H1 (cell line): ENCODE measurements at regions not wholly inside any gene's neighbourhood (a gene's known extent, or its start where the extent isn't known, plus 50 kb on each side); places are given as distances from the start of the nearest gene placed in this dataset.

Experiments
- TF ChIP-seq, protein P1 (sequence below): fragments of 300-600 bp; sonication (generic); IDR thresholded peaks from 2 replicates; pipeline ENCODE4 v1.7.1; 2012; ENCODE audit warnings: low read length, moderate library complexity, mild to moderate bottlenecking, inconsistent platforms; ENCODE audit not compliant: insufficient replicate concordance

DNA sequence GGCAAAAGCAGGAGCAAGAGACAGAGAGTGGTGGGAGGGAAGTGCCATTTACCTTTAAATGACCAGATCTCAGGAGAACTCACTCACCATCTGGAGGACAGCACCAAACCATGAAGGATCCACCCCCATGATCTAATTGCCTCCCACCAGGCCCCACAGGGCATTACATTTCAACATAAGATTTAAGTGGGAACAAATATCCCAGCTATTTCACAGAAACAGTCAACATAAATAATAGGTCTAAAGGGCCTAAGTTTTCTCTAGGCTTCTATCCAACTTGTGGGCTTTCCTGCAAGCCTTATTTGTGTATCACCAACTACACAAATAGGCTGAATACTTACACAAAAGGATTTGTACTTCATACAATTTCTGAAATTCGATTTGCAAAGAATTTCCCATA is 196.8 kb upstream of the POT1 start (continued):
- TF ChIP-seq, protein P1, sequence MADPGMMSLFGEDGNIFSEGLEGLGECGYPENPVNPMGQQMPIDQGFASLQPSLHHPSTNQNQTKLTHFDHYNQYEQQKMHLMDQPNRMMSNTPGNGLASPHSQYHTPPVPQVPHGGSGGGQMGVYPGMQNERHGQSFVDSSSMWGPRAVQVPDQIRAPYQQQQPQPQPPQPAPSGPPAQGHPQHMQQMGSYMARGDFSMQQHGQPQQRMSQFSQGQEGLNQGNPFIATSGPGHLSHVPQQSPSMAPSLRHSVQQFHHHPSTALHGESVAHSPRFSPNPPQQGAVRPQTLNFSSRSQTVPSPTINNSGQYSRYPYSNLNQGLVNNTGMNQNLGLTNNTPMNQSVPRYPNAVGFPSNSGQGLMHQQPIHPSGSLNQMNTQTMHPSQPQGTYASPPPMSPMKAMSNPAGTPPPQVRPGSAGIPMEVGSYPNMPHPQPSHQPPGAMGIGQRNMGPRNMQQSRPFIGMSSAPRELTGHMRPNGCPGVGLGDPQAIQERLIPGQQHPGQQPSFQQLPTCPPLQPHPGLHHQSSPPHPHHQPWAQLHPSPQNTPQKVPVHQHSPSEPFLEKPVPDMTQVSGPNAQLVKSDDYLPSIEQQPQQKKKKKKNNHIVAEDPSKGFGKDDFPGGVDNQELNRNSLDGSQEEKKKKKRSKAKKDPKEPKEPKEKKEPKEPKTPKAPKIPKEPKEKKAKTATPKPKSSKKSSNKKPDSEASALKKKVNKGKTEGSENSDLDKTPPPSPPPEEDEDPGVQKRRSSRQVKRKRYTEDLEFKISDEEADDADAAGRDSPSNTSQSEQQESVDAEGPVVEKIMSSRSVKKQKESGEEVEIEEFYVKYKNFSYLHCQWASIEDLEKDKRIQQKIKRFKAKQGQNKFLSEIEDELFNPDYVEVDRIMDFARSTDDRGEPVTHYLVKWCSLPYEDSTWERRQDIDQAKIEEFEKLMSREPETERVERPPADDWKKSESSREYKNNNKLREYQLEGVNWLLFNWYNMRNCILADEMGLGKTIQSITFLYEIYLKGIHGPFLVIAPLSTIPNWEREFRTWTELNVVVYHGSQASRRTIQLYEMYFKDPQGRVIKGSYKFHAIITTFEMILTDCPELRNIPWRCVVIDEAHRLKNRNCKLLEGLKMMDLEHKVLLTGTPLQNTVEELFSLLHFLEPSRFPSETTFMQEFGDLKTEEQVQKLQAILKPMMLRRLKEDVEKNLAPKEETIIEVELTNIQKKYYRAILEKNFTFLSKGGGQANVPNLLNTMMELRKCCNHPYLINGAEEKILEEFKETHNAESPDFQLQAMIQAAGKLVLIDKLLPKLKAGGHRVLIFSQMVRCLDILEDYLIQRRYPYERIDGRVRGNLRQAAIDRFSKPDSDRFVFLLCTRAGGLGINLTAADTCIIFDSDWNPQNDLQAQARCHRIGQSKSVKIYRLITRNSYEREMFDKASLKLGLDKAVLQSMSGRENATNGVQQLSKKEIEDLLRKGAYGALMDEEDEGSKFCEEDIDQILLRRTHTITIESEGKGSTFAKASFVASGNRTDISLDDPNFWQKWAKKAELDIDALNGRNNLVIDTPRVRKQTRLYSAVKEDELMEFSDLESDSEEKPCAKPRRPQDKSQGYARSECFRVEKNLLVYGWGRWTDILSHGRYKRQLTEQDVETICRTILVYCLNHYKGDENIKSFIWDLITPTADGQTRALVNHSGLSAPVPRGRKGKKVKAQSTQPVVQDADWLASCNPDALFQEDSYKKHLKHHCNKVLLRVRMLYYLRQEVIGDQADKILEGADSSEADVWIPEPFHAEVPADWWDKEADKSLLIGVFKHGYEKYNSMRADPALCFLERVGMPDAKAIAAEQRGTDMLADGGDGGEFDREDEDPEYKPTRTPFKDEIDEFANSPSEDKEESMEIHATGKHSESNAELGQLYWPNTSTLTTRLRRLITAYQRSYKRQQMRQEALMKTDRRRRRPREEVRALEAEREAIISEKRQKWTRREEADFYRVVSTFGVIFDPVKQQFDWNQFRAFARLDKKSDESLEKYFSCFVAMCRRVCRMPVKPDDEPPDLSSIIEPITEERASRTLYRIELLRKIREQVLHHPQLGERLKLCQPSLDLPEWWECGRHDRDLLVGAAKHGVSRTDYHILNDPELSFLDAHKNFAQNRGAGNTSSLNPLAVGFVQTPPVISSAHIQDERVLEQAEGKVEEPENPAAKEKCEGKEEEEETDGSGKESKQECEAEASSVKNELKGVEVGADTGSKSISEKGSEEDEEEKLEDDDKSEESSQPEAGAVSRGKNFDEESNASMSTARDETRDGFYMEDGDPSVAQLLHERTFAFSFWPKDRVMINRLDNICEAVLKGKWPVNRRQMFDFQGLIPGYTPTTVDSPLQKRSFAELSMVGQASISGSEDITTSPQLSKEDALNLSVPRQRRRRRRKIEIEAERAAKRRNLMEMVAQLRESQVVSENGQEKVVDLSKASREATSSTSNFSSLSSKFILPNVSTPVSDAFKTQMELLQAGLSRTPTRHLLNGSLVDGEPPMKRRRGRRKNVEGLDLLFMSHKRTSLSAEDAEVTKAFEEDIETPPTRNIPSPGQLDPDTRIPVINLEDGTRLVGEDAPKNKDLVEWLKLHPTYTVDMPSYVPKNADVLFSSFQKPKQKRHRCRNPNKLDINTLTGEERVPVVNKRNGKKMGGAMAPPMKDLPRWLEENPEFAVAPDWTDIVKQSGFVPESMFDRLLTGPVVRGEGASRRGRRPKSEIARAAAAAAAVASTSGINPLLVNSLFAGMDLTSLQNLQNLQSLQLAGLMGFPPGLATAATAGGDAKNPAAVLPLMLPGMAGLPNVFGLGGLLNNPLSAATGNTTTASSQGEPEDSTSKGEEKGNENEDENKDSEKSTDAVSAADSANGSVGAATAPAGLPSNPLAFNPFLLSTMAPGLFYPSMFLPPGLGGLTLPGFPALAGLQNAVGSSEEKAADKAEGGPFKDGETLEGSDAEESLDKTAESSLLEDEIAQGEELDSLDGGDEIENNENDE, result no peak
